ENCODE measurements at regions not wholly inside any gene's neighbourhood (a gene's known extent, or its start where the extent isn't known, plus 50 kb on each side); places are given as distances from the start of the nearest gene placed in this dataset.
"Not testable (repeated sequence)": the region's sequence is repeated elsewhere in the genome, so short reads cannot be mapped to it uniquely, and the experiment has no call there.

DNA sequence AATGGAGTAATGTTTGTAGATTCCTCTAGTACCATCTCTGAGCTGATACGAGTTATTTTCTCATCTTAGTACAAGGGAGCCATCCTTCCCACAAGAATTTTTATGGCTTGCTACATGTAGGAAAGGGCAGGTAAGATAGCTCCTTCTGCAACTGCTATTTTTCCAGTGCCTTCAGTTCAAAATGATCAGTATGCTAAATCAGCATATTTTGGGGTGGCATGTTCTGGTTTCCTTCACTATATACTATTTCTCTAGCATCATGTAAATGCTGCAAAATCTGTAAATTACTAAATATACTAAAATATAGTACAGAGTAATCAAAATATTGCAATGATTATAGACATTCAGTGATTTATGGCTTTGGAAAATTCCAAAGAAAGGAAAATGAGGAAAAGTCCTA is 1230.0 kb upstream of the CHAC2 start:
- no peak for DNase-seq (ENCODE audit: low spot score in 2 of 2)
- FAIRE-seq, result no peak

- no peak for DNase-seq (ENCODE audit: low spot score in 2 of 2)
- no peak for FAIRE-seq
Measured at GRCh38 chr2:52536929-52537460, 1230.6 kb upstream of the CHAC2 start.

DNA sequence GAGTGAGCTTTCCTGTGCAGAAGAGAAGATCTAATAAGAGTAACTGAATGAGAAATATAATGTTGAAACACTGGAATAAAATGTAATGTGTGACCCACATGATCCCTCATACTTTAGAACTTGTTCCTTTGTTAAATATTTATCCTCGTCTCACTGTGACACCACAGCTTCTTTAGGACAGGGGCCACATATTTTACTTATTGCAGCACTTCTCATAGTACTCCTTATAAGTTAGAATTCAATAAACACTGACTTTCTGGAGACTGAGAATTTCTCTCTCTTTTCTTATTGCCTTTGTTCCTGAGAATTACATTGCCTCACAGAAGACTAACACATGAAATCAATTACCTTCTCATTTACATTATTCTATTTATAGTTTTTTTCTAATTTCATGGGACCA is 1234.6 kb upstream of the CHAC2 start:
- DNase-seq (ENCODE audit: low spot score in 2 of 2) (no peak), FAIRE-seq (no peak)

DNA sequence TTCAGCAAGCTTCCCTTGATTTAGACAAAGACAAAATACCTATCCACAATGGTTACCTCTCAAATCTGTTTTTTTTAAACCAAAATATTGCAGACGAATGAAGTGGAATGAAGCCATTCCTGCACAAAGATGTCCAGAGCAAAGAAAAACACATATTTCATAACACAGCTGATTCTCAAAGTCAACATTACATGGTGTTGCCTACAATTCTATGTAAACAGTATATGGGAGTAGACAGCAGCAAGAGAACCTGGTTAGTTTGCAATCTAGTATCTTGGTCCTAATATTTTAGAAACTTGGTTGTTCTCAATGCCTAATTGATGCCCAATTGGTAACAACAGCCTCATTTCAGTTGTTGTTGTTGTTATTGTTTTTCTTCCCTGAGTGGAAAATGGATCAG is 1240.9 kb upstream of the CHAC2 start:
- no peak for DNase-seq (ENCODE audit: low spot score in 2 of 2)

DNA sequence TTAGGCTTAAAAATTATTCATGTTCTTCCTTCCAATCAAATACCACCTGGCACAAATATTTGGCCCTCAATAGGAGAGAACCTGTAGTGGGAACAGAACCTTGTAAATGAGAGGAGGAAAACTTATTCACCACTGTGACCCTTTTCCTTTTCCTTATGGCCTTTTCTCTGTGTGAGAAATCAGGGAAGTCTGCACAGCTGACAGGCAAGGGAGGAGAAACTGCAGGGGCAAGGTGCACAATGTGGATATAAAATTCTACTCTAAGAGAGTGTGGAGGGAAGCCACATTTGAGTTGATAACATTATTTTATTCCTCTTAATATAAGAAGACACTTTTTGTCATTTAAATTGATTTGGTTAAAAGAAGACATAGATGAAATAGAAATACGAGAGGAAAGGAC is 1247.0 kb upstream of the CHAC2 start:
- no peak for DNase-seq (ENCODE audit: low spot score in 2 of 2)
- FAIRE-seq, result no peak

More for the DNA sequence above, 1240.9 kb upstream of the CHAC2 start:
- FAIRE-seq, result no peak

GRCh38 chr2:52518678-52519077 is 1248.9 kb upstream of the CHAC2 start:
- DNase-seq (ENCODE audit: low spot score in 2 of 2), result no peak
- no peak for FAIRE-seq

- FAIRE-seq (no peak), DNase-seq (ENCODE audit: low spot score in 2 of 2) (no peak)
Measured at GRCh38 chr2:52512760-52513159, 1254.8 kb upstream of the CHAC2 start.

- no peak for FAIRE-seq
- no peak for DNase-seq (ENCODE audit: low spot score in 2 of 2)
Measured at GRCh38 chr2:52510432-52510831, 1257.2 kb upstream of the CHAC2 start.

DNA sequence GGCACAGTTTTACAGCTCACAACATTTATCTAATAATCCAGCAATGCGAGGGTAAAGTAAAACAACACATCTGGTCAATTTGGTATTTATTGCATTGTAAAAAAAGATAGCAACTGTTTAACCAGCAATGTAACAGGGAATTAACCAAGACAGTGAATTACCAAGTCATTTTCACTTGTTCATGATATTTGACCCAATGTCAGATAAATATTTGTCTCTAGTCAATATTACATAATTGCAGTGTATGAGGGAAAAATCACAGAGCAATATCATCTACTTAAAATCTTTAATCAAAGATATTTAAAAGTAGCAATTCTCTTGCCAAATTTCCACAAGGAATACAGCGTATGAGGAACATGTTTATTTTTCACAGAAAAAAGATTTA is 1265.1 kb upstream of the CHAC2 start:
- FAIRE-seq (no peak), DNase-seq (ENCODE audit: low spot score in 2 of 2) (no peak)

- FAIRE-seq, result no peak
- no peak for DNase-seq (ENCODE audit: low spot score in 2 of 2)
Measured at GRCh38 chr2:52501715-52502475, 1265.7 kb upstream of the CHAC2 start.

- no peak for FAIRE-seq
Measured at GRCh38 chr2:52500561-52500960, 1267.0 kb upstream of the CHAC2 start.

DNA sequence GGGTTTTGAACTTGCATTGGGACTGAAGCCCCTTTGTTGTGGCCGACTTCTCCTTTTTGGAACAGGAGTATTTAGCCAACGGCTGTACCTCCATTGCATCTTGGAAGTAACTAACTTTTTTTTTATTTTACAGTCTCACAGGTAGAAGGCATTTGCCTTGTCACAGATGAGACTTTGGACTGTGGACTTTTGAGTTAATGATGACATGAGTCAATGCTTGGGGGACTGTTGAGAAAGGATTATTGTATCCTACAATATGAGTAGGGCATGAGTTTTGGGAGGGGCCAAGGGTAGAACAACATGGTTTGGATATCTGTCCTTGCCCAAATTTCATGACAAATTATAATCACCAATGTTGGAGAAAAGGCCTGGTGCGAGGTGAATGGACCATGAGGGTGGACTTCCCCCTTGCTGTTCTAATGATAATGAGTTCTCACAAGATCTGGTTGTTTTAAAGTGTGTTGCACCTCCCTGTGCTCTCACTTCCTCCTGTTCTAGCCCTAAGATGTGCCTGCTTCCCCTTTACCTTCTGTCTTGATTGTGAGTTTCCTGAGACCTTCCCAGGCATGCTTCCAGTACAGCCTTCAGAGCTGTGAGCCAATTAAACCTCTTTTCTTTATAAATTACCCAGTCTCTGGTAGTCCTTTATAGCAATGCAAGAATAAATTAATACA is 1269.4 kb upstream of the CHAC2 start:
- FAIRE-seq (no peak), DNase-seq (ENCODE audit: low spot score in 2 of 2) (no peak)

More at GRCh38 chr2:52500561-52500960, 1267.0 kb upstream of the CHAC2 start:
- DNase-seq (ENCODE audit: low spot score in 2 of 2), result no peak

DNA sequence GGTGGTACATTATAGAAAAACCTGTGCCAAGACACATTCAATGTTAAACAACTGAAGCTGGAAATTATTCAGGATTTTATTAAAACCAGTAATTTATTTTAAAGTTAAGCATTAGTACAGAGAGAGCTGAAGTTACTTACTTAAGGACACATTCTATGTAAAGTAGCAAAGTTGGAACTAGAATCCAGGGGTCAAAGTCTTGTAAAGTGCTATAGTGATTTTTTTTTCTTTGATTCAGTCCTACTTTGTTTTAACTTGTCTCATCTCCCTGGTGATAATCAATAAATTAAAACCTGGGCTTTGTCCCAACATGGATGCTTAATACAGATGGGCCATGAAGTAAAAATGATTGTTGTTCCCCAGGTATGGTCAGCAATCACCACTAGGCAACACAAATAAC is 1271.8 kb upstream of the CHAC2 start:
- DNase-seq (ENCODE audit: low spot score in 2 of 2) (no peak), FAIRE-seq (no peak)

DNA sequence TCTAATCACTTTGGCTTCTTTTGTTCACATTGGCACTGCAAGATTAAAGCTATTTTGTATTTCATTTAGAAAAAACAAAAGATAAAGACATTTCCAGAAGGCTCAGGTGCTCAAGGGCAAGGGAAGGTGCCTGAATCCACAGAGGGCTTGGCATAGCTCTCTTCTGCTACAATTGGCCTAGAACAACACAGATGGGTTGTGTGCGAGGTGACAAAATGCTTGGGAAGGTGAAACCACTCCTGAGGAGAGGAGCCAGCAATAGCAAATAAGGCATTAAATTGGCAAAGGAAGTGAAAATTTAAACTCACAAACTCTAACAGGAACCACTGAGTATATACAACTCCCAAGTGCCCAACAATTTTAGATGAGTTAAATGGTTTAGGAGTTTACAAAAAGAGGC is 1290.4 kb upstream of the CHAC2 start:
- DNase-seq (ENCODE audit: low spot score in 2 of 2), result no peak
- FAIRE-seq, result no peak

DNA sequence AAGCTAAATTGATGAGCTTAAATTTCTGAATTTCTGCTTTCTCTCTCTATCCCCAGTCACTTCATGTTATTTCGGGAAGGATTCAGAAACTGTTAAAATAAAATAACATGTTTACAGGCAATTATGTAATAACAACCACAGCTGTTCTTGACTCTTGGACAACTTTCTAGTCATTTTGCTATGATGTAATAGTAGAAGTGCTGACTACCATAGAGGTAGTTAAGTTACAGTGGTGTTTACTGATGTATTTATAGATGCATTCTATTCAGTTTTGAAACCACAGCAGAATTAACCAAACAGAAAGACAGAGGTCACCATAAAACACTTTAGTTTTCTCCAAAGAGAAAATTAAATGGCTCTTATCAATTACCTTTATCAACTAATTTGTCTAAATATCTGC is 1292.0 kb upstream of the CHAC2 start:
- no peak for FAIRE-seq
- no peak for DNase-seq (ENCODE audit: low spot score in 2 of 2)

GRCh38 chr2:52474091-52474490 is 1293.5 kb upstream of the CHAC2 start:
- no peak for DNase-seq (ENCODE audit: low spot score in 2 of 2)
- no peak for FAIRE-seq

- FAIRE-seq (no peak), DNase-seq (ENCODE audit: low spot score in 2 of 2) (no peak)
Measured at GRCh38 chr2:52473526-52473925, 1294.1 kb upstream of the CHAC2 start.

GRCh38 chr2:52470457-52470856 is 1297.1 kb upstream of the CHAC2 start:
- not testable (repeated sequence) for DNase-seq (ENCODE audit: low spot score in 2 of 2); FAIRE-seq

GRCh38 chr2:52467189-52467588 is 1300.4 kb upstream of the CHAC2 start:
- FAIRE-seq (no peak), DNase-seq (ENCODE audit: low spot score in 2 of 2) (no peak)

DNA sequence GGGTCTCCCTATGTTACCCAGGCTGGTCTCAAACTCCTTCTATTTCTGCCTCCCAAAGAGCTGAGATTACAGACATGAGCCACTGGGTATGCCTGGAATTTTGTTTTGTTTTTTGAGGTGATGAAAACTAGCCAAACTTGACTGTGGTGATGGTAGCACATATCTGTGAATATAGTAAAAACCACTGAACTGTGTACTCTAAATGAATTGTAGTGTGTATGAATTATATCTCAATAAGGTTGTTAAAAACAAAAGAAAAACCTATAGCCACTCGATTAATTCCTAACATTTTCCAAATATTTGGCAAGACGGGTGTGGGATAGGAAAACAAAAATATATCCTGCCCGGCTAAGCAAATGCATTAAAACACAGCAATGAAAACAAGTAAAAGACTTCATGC is 1302.3 kb upstream of the CHAC2 start:
- DNase-seq (ENCODE audit: low spot score in 2 of 2) (no peak), FAIRE-seq (no peak)

DNA sequence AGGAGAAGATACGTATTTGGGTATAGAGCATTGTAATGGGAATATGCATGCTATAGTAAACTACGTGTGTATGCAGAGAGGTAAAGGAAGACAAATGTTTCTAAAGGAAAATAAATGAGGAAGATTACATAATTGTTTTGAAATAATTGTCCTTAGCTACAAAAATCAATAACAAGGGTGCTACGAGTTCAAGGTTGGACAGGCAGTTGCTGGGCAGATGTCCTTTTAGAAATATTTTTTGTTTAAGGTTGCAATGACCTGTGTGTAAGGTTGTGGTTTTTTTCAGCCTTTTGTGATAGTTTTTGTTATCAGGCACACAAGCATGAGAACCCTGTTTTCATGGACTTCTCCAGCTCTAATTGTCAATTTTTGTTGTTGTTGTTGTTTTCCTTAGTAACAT is 1304.1 kb upstream of the CHAC2 start:
- DNase-seq (ENCODE audit: low spot score in 2 of 2), result no peak
- FAIRE-seq, result no peak
